Femur (tissue), 1 donor: ENCODE measurements at regions not wholly inside any gene's neighbourhood (a gene's known extent, or its start where the extent isn't known, plus 50 kb on each side); places are given as distances from the start of the nearest gene placed in this dataset.

Experiments used
- DNase-seq: peaks from one replicate; pipeline ENCODE4 v3.0.0-alpha.2; 2017

GRCh38 chr4:120415896-120416295 is 349.2 kb upstream of the MAD2L1 start:
- no peak for DNase-seq

DNA sequence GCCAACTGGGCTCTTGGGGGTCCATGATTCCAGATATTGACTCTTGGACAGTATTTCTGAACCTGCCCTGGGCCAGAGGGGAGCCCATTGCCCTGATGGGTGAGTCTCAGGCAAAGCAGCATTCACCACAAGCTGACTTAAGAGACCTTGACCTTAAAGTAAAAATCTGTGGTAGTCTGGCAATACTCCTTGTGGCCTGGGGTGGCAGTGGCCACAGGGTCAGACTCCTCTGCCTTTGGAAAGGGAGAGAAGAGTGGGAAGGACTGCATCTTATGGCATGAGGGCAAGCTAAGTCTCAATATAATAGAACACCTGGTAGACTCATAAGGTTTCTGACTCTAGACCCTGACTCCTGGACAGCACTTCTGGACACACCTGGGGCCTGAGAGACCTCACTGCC is 340.3 kb upstream of the MAD2L1 start:
- DNase-seq: no peak

GRCh38 chr4:120403296-120403695 is 336.6 kb upstream of the MAD2L1 start:
- DNase-seq: no peak

DNA sequence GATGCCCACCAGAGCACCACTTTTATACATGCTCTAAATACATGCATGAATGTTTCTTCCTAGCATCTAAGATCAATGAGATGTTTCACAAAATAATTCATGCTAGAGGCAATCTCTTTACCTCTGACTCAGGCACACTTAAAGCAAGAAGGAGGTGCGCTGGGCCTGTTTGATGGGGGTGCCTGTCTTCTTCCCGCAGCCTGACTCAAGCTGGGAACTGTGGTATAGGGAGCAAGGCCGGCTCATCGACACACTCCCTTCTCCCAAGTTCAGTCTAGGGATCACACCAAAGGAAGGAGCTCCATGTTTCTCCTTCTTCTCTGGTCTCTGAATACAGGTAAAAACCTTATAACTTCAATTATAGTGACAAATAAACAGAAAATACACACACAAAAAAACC is 333.8 kb upstream of the MAD2L1 start:
- DNase-seq: no peak

- DNase-seq: no peak
Measured at GRCh38 chr4:120399826-120400225, 333.2 kb upstream of the MAD2L1 start.

DNA sequence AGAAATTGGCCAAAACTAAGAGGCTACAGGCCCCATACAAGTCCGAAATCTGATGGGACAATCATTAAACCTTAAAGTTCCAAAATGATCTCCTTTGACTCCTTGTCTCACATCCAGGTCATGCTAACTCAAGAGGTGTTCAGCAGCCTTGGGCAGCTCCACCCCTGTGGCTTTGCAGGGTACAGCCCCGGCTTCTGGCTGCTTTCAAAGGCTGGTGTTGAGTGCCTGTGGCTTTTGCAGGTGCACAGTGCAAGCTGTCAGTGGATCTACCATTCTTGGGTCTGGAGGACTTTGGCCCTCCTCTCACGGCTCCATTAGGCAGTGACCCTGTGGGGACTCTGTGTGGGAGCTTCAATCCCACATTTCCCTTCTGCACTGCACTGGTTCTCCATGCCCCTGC is 329.1 kb upstream of the MAD2L1 start:
- no peak for DNase-seq

DNA sequence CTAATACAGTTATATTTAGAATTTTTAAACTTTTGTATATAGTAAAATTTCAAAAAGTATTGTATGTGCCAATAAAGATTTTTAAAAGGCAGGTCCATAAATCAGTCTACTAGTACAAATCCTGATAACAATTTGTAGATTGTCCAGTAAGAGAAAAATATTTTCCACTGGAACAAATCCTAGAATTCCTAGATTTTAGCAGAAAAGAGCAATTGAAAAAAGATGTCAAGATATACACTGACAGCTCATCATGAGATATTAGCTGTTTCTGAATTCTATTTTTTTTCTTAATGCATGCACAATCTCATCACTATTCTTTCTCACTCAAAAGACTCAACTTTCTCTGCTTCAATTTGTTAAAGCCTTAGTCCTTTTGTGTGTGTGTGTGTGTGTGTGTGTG is 289.2 kb upstream of the MAD2L1 start:
- no peak for DNase-seq

DNA sequence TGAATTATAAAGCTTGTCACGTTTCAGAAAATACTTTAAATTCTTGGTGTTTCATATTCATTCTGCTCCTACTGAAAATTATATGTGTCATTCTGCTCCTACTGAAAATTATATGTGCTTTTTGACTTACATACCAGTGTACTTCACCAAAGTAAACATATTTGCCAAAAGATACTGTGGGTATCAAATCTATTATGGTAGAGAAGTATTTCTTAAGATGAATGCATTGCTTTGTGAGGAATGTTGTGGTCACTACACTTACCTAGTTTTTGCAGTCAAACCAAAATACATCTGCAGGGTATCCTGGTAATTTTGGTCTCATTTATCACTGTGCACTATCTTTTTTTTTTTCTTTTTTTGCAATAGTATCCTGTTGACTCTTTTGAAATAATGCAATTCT is 287.7 kb upstream of the MAD2L1 start:
- no peak for DNase-seq

- no peak for DNase-seq
Measured at GRCh38 chr4:120353235-120353634, 286.6 kb upstream of the MAD2L1 start.

DNA sequence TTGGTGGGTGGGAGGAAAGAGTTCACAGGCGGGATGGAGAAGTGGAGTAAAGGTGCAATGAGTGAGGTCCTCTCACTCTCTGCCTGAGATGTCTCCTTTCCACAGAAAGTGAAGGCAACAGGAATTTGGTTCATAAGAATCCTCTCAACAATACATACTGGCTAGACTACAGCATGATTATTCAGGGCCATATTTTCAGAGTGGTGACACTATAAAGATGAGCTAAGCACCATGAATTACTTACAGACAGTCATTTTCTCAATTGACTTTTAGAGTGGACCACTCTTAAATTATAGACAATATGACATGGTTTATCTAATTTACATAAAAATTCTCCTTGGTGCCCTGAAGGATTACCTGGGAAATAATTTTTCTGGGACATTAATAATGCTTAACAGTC is 286.1 kb upstream of the MAD2L1 start:
- DNase-seq: no peak

DNA sequence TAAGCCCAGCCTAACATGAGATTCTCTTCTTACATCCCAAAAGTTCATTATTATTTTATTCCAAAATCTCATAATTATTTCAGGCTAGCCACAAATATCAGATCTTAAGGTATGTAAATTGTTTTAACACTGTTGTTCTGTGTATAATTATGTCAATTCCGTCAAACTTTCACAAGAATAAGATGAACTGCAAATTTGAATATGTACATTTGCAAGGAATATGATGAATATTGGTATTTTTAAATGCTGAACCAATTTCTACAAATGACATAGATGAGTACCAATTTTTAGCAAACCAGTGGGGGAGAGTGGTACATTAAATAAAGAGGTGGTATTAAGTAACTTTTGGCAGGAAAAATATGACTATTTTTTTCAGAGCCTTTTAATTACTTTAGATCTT is 282.3 kb upstream of the MAD2L1 start:
- DNase-seq: no peak

DNA sequence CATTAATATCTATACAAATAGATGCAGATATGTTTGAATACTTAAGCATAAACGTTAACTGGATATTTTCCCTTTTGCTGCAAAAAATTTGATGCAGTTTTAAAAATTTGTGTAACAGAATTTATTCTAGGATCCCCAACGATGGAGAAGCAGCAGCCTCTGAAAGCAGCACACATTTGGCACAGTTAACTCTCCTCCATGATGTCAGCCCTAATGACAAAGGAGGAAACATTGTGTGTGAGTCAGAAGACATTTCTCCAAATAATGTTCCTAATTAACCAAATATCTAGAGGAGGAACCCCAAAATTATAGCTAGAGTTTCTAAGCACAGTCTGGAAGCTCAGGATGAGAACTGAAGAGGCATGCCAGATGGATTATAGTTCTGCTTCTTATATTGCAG is 281.9 kb upstream of the MAD2L1 start:
- DNase-seq: no peak

DNA sequence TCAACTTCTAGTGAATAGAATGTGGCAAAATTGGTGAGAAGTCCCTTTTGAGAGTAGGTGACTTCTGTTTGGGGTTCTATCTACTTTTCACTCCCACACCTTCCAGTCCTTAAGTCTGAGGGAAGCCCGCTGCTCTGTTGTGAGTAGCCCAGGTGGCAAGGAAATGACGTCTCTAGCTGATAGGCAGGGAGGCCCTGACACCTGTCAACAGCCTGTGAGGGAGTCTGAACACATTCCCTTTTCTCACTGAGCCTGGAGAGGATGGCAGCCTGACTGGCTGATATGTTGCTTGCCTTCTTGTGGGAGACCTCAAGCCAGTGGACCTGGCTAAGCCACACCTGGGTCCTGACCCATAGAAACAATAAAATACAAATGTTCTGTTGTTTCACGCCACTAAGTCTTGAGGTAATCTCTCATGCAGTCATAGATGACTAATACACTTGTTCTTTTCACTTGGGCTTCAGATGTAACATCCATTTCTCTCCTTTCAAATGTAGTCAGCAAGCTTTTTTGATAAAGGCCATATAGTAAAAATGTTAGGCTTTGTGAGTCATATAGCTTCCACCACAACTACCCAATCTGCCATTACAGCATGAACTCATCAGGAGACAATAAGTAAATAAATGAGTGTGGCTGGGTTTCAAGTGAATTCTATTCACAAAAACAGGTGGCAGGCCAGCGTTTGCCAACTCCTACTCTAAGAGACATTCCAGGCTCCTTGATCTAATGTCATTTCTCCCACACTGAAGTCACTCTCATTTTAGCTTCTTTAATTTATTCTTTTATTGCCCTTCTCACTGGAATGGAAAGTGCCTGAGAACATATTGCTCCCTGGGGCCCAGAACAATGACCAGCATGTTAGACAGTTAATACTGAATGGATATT is 265.1 kb upstream of the MAD2L1 start:
- no peak for DNase-seq

DNA sequence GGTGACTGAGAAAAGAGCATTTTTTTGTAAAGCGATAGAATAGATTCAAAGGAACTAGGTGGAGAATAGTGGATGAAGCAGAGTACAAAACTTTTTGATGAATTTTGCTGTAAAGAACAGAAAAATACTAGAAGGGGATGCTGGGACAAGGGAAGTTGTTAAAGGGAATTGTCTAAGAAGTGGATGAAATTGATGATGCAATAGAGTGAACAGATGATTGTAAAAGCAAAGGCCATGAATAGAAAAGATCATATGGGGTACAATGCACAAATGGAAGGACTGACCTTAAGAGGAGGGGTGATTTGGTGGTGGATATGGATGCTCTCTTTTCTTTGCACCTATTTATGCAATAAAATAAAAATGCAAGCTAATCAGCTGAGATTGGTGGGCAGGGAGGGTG is 262.7 kb upstream of the MAD2L1 start:
- no peak for DNase-seq

DNA sequence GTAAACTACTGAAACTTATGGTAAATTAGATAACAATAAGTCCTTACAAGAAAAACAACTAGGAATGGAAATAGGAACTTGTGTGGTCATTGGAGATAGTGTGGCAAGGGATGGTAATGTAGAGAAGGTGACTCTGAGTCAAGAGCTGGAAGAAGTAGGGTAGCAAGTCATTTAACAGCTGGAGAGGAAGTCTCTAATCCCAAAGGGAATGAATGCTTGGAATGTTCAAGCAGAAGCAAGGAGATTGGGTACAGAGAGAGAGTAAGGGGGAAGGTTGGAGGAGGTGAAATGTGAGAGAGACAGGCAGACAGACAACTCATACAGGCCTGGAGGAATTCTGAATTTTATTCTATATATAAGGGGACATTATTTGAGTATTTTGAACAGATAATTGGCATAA is 260.6 kb upstream of the MAD2L1 start:
- no peak for DNase-seq

GRCh38 chr4:120319046-120319767 is 252.6 kb upstream of the MAD2L1 start:
- no peak for DNase-seq

- no peak for DNase-seq
Measured at GRCh38 chr4:120318196-120318846, 251.7 kb upstream of the MAD2L1 start.

GRCh38 chr4:120317713-120318112 is 251.1 kb upstream of the MAD2L1 start:
- no peak for DNase-seq

- DNase-seq: no peak
Measured at GRCh38 chr4:120316416-120316815, 249.8 kb upstream of the MAD2L1 start.

DNA sequence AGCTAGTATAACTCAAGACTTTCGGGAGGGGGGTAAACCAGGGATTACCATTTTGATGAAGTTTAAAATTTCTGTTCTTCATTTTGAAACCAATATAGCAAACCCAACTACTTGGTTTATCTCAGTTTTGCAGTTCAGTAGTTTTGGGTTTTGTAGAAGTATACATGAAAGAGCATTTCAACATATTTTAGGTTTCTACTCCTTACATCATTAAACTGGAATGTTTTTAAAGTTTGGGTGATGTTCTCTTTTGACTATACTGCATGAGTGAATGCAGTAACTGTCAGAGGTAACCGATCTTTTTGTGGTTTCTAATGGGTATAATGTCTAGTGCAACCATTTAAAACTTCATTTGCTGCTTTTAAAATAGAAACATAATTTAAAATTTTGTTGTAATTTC is 248.3 kb upstream of the MAD2L1 start:
- DNase-seq: no peak

DNA sequence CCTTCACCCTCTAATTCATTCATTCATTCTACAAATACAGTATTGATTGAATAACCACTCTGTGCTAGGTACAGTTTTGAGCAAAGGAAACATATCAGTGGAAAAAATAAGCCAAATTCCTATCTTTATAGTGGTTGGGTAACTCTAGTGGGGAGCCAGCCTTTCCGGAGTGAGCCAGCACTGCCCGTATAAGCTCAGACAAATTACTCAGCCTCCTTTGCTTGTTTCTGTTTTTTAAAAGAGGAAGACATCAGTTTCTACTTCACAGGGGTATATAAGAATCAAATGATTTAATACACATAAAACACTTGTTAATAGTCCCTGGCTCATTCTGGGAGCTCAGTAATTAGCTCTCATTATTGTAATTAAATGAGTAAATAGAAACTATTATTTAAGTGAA is 238.2 kb upstream of the MAD2L1 start:
- DNase-seq: no peak

GRCh38 chr4:120299631-120300030 is 233.0 kb upstream of the MAD2L1 start:
- DNase-seq: no peak

DNA sequence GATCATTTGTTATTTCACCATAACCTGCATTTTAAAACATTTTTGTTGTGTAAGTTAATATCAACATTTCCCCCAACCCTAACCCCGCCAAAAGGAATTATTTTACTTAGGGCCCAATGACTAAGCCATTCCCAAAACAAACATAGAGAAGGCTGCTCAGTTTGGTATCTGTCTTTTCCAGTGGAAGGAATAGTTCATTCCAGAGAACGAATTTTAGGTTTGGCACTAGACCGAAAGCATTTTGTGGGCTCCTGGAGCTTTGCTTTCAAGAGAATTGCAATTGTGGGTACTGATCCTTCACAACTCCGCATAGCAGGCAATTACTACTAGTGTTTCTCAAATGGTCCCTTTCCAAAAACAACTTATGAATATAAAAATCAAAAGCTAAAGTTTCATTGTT is 226.7 kb upstream of the MAD2L1 start:
- DNase-seq: peak; percentile 41

DNA sequence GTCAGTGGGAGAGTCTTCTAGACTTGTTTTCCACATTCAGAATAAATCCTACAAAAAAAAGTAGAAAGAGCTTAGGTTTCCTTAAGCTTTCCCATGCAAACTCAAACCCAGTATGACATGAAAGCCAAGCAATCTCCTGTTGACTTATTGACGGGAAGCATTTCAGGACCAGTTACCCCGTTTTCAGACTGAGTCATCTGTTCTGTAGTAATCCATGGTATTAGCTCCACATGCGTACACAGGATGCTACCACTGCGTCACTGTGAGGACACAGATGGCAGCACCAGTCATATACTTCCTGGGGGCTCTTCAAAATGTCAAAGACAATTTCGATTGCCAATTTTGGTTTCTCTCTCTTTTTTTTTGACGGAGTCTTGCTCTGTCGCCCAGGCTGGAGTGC is 224.9 kb upstream of the MAD2L1 start:
- DNase-seq: no peak
